Suprapubic skin (tissue), 4 donors: ENCODE measurements at regions not wholly inside any gene's neighbourhood (a gene's known extent, or its start where the extent isn't known, plus 50 kb on each side); places are given as distances from the start of the nearest gene placed in this dataset.

Experiments used
- DNase-seq, 2 donors: peaks; one replicate each; pipeline ENCODE4 v3.0.0-alpha.2; 2019; ENCODE audit warnings: low spot score in 2 of 2
- H3K27ac ChIP-seq: fragments of 200-600 bp; sonication (generic); one replicate; pipeline ENCODE4 v1.5.1; 2019
- H3K27me3 ChIP-seq: fragments of 200-600 bp; sonication (generic); one replicate; pipeline ENCODE4 v1.5.1; 2019
- H3K36me3 ChIP-seq: fragments of 200-600 bp; sonication (generic); one replicate; pipeline ENCODE4 v1.5.1; 2019
- H3K4me1 ChIP-seq: fragments of 200-600 bp; sonication (generic); one replicate; pipeline ENCODE4 v1.5.1; 2019
- H3K4me3 ChIP-seq: fragments of 200-600 bp; sonication (generic); one replicate; pipeline ENCODE4 v1.5.1; 2019; ENCODE audit warnings: mild to moderate bottlenecking
- H3K9me3 ChIP-seq: fragments of 200-600 bp; sonication (generic); one replicate; pipeline ENCODE4 v1.5.1; 2019
- CTCF ChIP-seq, 2 donors: fragments of 200-600 bp in 1 of 2; fragments of 450-650 bp in 1 of 2; sonication (generic) in 1 of 2; IDR thresholded peaks; one replicate each; pipeline ENCODE4 v1.5.1; 2016 to 2019; ENCODE audit warnings: antibody characterized with exemption in 2 of 2, mild to moderate bottlenecking in 1 of 2, moderate library complexity in 1 of 2
- EP300 ChIP-seq: sonication (generic); formaldehyde crosslinking; IDR thresholded peaks from one replicate; pipeline ENCODE4 v1.6.1; 2017; ENCODE audit warnings: antibody characterized with exemption
- POLR2A ChIP-seq, 2 donors: fragments of 450-650 bp; IDR thresholded peaks; one replicate each; pipeline ENCODE4 v1.6.1; 2017; ENCODE audit warnings: antibody characterized with exemption in 2 of 2, mild to moderate bottlenecking in 2 of 2, moderate library complexity in 2 of 2
- POLR2AphosphoS5 ChIP-seq, 3 donors: sonication (generic); formaldehyde crosslinking; IDR thresholded peaks; one replicate each; pipeline ENCODE4 v1.6.1; 2017; ENCODE audit warnings: antibody characterized with exemption in 3 of 3
- WGBS: methylation state at CpG from one replicate; pipeline ENCODE4 v1.1.5; 2018; 5-methylcytosine and 5-hydroxymethylcytosine counted together

GRCh38 chr2:7517851-7518250, 600.6 kb downstream of the RNF144A start:
- Histone ChIP-seq H3K36me3 (no peaks in the 10 kb centered on the region), H3K27ac (no peak overlapping the region), H3K27me3 (no peaks in the 10 kb centered on the region), H3K4me1 (no peaks in the 10 kb centered on the region), H3K4me3 (no peak overlapping the region), H3K9me3 (no peaks in the 10 kb centered on the region)
- DNase-seq, result no peak
- 76% methylated on average over 2 of the region's 2 CpGs for WGBS
- TF ChIP-seq EP300 (no peak), POLR2AphosphoS5 (IDR thresholded peaks at IDR 0.05) (no peak), POLR2A (IDR thresholded peaks at IDR 0.05) (no peak), CTCF (IDR thresholded peaks at IDR 0.05) (no peak)

GRCh38 chr2:7523481-7524120, 606.4 kb downstream of the RNF144A start:
- Histone ChIP-seq H3K36me3 (no peaks in the 10 kb centered on the region), H3K4me3 (no peak overlapping the region), H3K27ac (no peak overlapping the region), H3K27me3 (no peaks in the 10 kb centered on the region), H3K4me1 (no peaks in the 10 kb centered on the region), H3K9me3 (no peaks in the 10 kb centered on the region)
- no peak for DNase-seq
- WGBS, result 59% methylated on average over 12 of the region's 12 CpGs
- TF ChIP-seq POLR2AphosphoS5 (IDR thresholded peaks at IDR 0.05) (no peak), EP300 (no peak), CTCF (IDR thresholded peaks at IDR 0.05) (no peak), POLR2A (IDR thresholded peaks at IDR 0.05) (no peak)

- DNase-seq, result no peak
- Histone ChIP-seq H3K4me3 (no peak overlapping the region), H3K36me3 (no peaks in the 10 kb centered on the region), H3K27ac (no peak overlapping the region), H3K27me3 (no peaks in the 10 kb centered on the region), H3K4me1 (no peaks in the 10 kb centered on the region), H3K9me3 (no peaks in the 10 kb centered on the region)
- TF ChIP-seq CTCF (IDR thresholded peaks at IDR 0.05), result no peak
- TF ChIP-seq POLR2AphosphoS5 (IDR thresholded peaks at IDR 0.05), result no peak
- no peak for TF ChIP-seq EP300
- TF ChIP-seq POLR2A (IDR thresholded peaks at IDR 0.05), result no peak
- WGBS, result 89% methylated on average over 3 of the region's 3 CpGs
Measured at GRCh38 chr2:7524195-7524594, 607.0 kb downstream of the RNF144A start.

GRCh38 chr2:7525746-7526145, 608.5 kb downstream of the RNF144A start:
- no peaks in the 10 kb centered on the region for H3K4me1 ChIP-seq
- H3K36me3 ChIP-seq, result no peaks in the 10 kb centered on the region
- DNase-seq, result no peak
- no peak overlapping the region for H3K27ac ChIP-seq
- TF ChIP-seq POLR2A (IDR thresholded peaks at IDR 0.05) (no peak), EP300 (no peak)
- H3K27me3 ChIP-seq, result no peaks in the 10 kb centered on the region
- peaks cover under 1% of the 10 kb centered on the region for H3K9me3 ChIP-seq
- 83% methylated on average over 1 of the region's 1 CpG for WGBS
- no peak overlapping the region for H3K4me3 ChIP-seq

GRCh38 chr2:7527165-7527722, 610.0 kb downstream of the RNF144A start:
- TF ChIP-seq EP300, result no peak
- no peak for TF ChIP-seq POLR2A (IDR thresholded peaks at IDR 0.05)
- no peak for TF ChIP-seq CTCF (IDR thresholded peaks at IDR 0.05)
- no peak for TF ChIP-seq POLR2AphosphoS5 (IDR thresholded peaks at IDR 0.05)
- Histone ChIP-seq H3K9me3 (peaks cover 5% of the 10 kb centered on the region), H3K4me1 (no peaks in the 10 kb centered on the region), H3K27ac (no peak overlapping the region), H3K36me3 (no peaks in the 10 kb centered on the region), H3K27me3 (no peaks in the 10 kb centered on the region), H3K4me3 (no peak overlapping the region)
- no peak for DNase-seq
- 85% methylated on average over 3 of the region's 3 CpGs for WGBS

GRCh38 chr2:7530001-7530400, 612.8 kb downstream of the RNF144A start:
- TF ChIP-seq EP300 (no peak), POLR2AphosphoS5 (IDR thresholded peaks at IDR 0.05) (no peak), CTCF (IDR thresholded peaks at IDR 0.05) (no peak), POLR2A (IDR thresholded peaks at IDR 0.05) (no peak)
- Histone ChIP-seq H3K27me3 (no peaks in the 10 kb centered on the region), H3K4me3 (no peak overlapping the region), H3K27ac (no peak overlapping the region), H3K9me3 (peaks cover 5% of the 10 kb centered on the region), H3K36me3 (no peaks in the 10 kb centered on the region), H3K4me1 (no peaks in the 10 kb centered on the region)
- no peak for DNase-seq
